ENCODE measurements at regions not wholly inside any gene's neighbourhood (a gene's known extent, or its start where the extent isn't known, plus 50 kb on each side); places are given as distances from the start of the nearest gene placed in this dataset.
"Not testable (repeated sequence)": the region's sequence is repeated elsewhere in the genome, so short reads cannot be mapped to it uniquely, and the experiment has no call there.

- H3K4me3 ChIP-seq (ENCODE audit: low read length), result no peak overlapping the region
- TF ChIP-seq, protein P1, sequence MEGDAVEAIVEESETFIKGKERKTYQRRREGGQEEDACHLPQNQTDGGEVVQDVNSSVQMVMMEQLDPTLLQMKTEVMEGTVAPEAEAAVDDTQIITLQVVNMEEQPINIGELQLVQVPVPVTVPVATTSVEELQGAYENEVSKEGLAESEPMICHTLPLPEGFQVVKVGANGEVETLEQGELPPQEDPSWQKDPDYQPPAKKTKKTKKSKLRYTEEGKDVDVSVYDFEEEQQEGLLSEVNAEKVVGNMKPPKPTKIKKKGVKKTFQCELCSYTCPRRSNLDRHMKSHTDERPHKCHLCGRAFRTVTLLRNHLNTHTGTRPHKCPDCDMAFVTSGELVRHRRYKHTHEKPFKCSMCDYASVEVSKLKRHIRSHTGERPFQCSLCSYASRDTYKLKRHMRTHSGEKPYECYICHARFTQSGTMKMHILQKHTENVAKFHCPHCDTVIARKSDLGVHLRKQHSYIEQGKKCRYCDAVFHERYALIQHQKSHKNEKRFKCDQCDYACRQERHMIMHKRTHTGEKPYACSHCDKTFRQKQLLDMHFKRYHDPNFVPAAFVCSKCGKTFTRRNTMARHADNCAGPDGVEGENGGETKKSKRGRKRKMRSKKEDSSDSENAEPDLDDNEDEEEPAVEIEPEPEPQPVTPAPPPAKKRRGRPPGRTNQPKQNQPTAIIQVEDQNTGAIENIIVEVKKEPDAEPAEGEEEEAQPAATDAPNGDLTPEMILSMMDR (IDR thresholded peaks at IDR 0.05; ENCODE audit: insufficient read depth, low read depth, low read length, missing control alignments), result no peak
- DNase-seq (ENCODE audit: low read depth), result peak; percentile 78
These were observed 161.5 kb upstream of the CDKN2B start for GRCh38 chr9:22170556-22170955.

DNA sequence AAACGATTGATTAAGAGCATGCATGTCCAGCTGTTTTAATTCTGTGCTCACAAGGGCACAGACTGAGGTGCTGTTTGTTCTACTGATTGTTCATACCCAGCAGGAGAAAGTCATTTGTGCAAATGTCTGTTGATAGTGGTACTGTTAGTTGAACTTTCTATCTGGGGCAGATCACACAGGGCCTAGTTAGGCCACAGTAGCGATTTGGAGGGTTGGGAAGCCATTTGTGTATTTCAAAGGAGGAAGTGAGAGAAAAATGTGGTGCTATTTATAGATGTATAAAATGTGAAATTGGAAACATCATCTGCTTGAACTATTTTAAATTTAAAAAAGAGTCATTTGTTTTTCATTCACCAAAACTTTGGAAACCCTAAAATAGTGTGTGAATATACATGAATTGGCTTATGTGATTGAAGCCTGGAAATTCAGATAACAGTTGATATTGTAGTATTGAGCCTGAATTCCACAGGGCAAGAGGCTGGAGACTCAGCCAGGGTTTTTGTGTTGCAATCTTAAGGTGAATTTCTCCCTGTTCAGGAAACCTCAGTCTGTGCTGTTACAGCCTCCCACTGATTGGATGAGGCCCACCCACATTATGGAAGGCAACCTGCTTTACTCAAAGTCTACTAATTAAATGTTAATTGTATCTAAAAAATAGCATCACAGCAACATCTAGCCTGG lies 162.0 kb upstream of the CDKN2B start:
- H3K4me3 ChIP-seq (ENCODE audit: low read length), result no peak overlapping the region
- TF ChIP-seq, protein P1 (IDR thresholded peaks at IDR 0.05; ENCODE audit: insufficient read depth, low read depth, low read length, missing control alignments), result no peak
- no peak for DNase-seq (ENCODE audit: low read depth)

- no peak for DNase-seq (ENCODE audit: low read depth)
- H3K4me3 ChIP-seq (ENCODE audit: low read length), result no peak overlapping the region
- TF ChIP-seq, protein P1 (IDR thresholded peaks at IDR 0.05; ENCODE audit: insufficient read depth, low read depth, low read length, missing control alignments), result no peak
These were observed 162.6 kb upstream of the CDKN2B start for GRCh38 chr9:22171691-22172090.

DNA sequence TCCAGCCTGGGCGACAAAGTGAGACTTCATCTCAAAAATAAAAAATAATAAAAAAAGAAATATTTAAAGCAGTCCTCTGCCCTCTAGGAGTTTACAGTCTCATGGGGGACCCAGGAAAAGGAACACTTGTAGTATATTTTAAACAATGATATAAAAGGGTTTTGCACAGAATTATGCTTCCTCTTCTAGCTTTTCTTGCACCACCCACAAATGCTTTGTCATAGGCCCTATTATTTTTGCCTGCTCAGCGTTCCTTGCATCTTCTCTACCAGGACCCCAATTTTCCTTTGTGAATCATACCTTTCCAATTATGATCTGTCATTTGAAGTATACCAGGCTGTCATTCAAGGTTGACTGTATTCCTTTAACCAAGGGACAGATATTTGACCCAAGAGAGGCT lies 164.8 kb upstream of the CDKN2B start:
- TF ChIP-seq, protein P1 (IDR thresholded peaks at IDR 0.05; ENCODE audit: insufficient read depth, low read depth, low read length, missing control alignments), result no peak
- no peak overlapping the region for H3K4me3 ChIP-seq (ENCODE audit: low read length)
- no peak for DNase-seq (ENCODE audit: low read depth)

DNA sequence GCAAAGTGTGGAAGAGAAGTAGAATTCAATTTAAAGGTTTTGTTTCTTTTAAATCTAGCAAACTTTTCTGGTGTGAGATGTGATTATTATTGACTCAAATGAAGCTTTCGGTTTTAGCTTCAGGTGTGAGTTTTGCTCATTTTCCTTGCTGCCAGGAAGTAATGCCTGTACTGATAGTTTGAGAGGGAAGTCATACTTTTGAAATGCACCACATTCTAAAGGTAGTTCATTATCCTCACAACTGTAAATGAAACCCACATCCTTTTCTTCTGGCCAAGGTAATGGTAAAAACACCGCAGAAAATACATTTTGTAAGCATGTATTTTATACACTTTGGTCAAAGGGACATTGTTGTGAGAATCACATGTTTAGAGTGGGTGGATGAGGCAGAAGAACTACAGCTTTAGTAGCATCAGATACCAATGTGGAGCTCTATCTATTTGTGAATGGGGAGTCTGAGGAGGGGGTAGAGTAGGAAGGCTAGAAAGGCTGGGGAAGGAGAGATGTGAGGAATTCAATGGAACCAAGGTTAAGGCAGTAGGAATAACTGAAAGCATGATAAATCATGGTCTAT lies 167.0 kb upstream of the CDKN2B start:
- DNase-seq (ENCODE audit: low read depth), result no peak
- TF ChIP-seq, protein P1 (IDR thresholded peaks at IDR 0.05; ENCODE audit: insufficient read depth, low read depth, low read length, missing control alignments), result no peak
- H3K4me3 ChIP-seq (ENCODE audit: low read length), result no peak overlapping the region

- H3K4me3 ChIP-seq (ENCODE audit: low read length); DNase-seq (ENCODE audit: low read depth): not testable (repeated sequence)
These were observed 171.9 kb upstream of the CDKN2B start for GRCh38 chr9:22181021-22181420.

- TF ChIP-seq, protein P1 (IDR thresholded peaks at IDR 0.05; ENCODE audit: insufficient read depth, low read depth, low read length, missing control alignments), result no peak
- DNase-seq (ENCODE audit: low read depth), result no peak
- no peak overlapping the region for H3K4me3 ChIP-seq (ENCODE audit: low read length)
These were observed 180.4 kb upstream of the CDKN2B start for GRCh38 chr9:22189471-22189870.

- not testable (repeated sequence) for H3K4me3 ChIP-seq (ENCODE audit: low read length); DNase-seq (ENCODE audit: low read depth)
These were observed 187.9 kb upstream of the CDKN2B start for GRCh38 chr9:22197000-22197399.
